Astrocyte (in vitro differentiated cells and primary cell): ENCODE measurements at regions not wholly inside any gene's neighbourhood (a gene's known extent, or its start where the extent isn't known, plus 50 kb on each side); places are given as distances from the start of the nearest gene placed in this dataset.

Source experiments
- CTCF ChIP-seq: IDR thresholded peaks from 2 replicates; pipeline ENCODE4 v1.5.1; 2011; ENCODE audit warnings: low read depth, mild to moderate bottlenecking, inconsistent platforms, low read length, moderate library complexity; ENCODE audit not compliant: insufficient read depth
- EZH2 ChIP-seq: IDR thresholded peaks from 2 replicates; pipeline ENCODE4 v1.6.1; 2012; ENCODE audit warnings: mild to moderate bottlenecking, low read length, inconsistent platforms; ENCODE audit not compliant: insufficient read depth

- no peak for TF ChIP-seq CTCF
- TF ChIP-seq EZH2 = no peak
Measured at GRCh38 chr12:73110816-73111215, 838.6 kb downstream of the TRHDE start.
